ENCODE measurements at regions not wholly inside any gene's neighbourhood (a gene's known extent, or its start where the extent isn't known, plus 50 kb on each side); places are given as distances from the start of the nearest gene placed in this dataset.

DNA sequence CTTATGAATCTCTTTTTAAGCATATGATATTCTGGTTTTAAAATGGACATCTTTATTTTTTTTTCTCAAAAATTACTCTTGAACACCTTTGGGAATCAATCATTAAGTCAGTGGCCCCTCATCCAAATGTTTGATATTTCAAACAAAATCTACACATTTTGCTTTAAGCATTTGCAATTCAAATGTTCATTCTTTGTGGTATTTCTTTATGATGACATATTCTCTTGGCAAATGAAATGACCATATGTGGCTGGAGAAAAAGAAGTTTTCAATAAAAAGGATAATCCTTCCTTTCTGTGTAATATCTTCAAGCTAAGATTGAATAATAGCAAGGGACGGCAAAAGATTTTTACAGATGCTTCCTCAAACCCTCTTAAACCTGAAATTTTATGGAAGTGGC lies 420.8 kb downstream of the MTRR start:
- TF ChIP-seq, protein P1, sequence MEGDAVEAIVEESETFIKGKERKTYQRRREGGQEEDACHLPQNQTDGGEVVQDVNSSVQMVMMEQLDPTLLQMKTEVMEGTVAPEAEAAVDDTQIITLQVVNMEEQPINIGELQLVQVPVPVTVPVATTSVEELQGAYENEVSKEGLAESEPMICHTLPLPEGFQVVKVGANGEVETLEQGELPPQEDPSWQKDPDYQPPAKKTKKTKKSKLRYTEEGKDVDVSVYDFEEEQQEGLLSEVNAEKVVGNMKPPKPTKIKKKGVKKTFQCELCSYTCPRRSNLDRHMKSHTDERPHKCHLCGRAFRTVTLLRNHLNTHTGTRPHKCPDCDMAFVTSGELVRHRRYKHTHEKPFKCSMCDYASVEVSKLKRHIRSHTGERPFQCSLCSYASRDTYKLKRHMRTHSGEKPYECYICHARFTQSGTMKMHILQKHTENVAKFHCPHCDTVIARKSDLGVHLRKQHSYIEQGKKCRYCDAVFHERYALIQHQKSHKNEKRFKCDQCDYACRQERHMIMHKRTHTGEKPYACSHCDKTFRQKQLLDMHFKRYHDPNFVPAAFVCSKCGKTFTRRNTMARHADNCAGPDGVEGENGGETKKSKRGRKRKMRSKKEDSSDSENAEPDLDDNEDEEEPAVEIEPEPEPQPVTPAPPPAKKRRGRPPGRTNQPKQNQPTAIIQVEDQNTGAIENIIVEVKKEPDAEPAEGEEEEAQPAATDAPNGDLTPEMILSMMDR (conservative IDR thresholded peaks at IDR 0.05): no peak
- TF ChIP-seq ZFX (IDR thresholded peaks at IDR 0.05): no peak
- H3K27ac ChIP-seq: no peak overlapping the region

DNA sequence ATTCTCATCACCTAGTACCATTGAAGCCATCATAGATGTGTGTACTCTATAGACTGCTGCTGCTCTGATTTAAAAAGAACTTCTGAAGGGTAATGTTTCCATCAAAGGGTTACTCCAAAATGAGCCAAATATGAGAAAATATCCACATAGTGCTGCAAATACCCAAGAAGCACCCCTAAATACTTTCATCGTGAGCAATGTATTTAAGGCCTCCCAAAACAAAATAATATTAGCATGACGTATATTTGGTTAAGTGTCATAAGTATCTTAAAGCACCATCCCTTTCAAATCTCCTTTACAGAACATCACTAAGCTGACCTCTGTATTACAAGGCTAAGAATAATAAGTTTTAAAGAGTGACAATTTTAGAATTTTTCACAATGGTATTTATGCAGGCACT lies 421.8 kb downstream of the MTRR start:
- H3K27ac ChIP-seq: no peak overlapping the region
- TF ChIP-seq, protein P1 (conservative IDR thresholded peaks at IDR 0.05): no peak
- TF ChIP-seq ZFX (IDR thresholded peaks at IDR 0.05): no peak

DNA sequence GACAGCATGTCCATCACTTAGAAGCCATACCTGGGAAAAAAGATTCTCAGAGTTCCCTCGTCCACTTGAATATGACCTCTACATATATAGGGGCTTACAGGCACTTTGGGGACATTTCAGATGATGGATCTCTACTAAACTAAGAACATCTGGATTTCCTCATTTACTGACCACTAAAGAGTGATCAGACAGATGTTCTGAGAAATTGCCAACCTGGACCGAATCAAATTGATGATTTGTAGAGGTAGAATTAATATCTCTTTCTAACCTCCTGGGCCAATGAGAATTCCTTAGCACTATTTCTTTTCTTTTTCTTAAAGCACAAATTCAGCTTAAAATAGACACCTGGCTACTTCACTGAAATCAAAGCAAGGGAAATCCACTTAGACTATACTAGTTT lies 422.7 kb downstream of the MTRR start:
- H3K27ac ChIP-seq: no peak overlapping the region
- no peak for TF ChIP-seq ZFX (IDR thresholded peaks at IDR 0.05)
- TF ChIP-seq, protein P1 (conservative IDR thresholded peaks at IDR 0.05): no peak

- H3K27ac ChIP-seq: no peak overlapping the region
- TF ChIP-seq ZFX (IDR thresholded peaks at IDR 0.05): no peak
- TF ChIP-seq, protein P1 (conservative IDR thresholded peaks at IDR 0.05): no peak
These were observed 426.2 kb downstream of the MTRR start for GRCh38 chr5:8295141-8295540.

- no peak for TF ChIP-seq ZFX (IDR thresholded peaks at IDR 0.05)
- TF ChIP-seq, protein P1 (conservative IDR thresholded peaks at IDR 0.05): no peak
- H3K27ac ChIP-seq: no peak overlapping the region
These were observed 430.8 kb downstream of the MTRR start for GRCh38 chr5:8299716-8300115.

DNA sequence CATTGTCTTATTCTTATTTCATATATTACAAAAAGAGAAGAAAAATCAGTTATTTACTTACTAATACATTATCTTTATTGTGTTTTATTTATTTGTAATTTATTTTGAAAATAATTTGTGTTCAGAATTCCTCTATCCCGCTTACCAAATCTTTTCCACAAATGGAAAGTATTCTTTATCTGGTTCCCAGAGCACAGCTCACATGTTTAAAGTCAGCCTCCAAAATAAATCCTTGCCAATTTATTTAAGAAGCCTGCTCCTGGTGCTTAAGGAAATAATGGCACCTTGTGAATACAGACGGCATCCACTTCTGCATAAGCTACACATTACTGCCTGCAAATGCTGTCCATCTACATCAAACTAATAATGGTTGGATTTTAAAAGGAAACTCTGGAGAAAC lies 435.4 kb downstream of the MTRR start:
- TF ChIP-seq, protein P1 (conservative IDR thresholded peaks at IDR 0.05): no peak
- TF ChIP-seq ZFX (IDR thresholded peaks at IDR 0.05): no peak
- H3K27ac ChIP-seq: no peak overlapping the region

DNA sequence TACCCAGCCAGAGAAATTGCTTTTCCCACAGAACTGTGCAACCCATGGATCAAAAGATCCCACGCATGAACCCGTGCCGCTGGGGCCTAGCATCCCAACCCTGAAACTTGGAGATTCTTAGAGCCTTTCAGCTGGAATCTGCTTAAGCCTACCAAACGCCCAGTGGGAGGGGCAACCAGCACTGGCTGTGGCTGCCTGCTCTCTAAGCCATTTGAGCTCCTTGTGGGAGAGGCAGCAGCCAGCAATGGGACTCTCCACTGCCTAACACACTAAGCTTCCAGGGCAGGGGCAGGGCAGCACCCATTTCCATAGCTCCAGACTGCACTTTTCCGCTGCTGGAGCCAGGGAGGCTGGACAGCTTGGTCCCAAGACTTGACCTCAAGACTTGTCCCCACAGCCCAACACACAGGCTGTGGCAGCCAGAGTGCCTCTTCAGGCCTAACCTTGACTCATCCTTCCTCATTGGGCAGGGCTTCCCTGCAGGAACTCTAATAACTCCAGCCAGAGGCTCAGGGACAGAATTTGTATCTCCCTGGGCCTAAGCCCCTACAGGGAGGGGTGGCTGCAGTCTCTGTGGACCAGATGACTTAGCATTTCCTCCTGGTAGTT lies 437.4 kb downstream of the MTRR start:
- no peak overlapping the region for H3K27ac ChIP-seq
- TF ChIP-seq ZFX (IDR thresholded peaks at IDR 0.05): no peak
- TF ChIP-seq, protein P1 (conservative IDR thresholded peaks at IDR 0.05): no peak

All from C4-2B (cell line).